Gastrocnemius medialis (tissue), 4 donors: ENCODE measurements at regions not wholly inside any gene's neighbourhood (a gene's known extent, or its start where the extent isn't known, plus 50 kb on each side); places are given as distances from the start of the nearest gene placed in this dataset.

Source experiments
- CTCF ChIP-seq, 5 experiments: fragments of 450-650 bp in 3 of 5; fragments of 200-600 bp in 2 of 5; sonication (generic) in 2 of 5; IDR thresholded peaks in 4 of 5; conservative IDR thresholded peaks in 1 of 5; 1 replicate in 4 of 5; 2 replicates in 1 of 5; pipeline ENCODE4 v1.5.1; 2016 to 2019; ENCODE audit warnings: antibody characterized with exemption in 5 of 5, mild to moderate bottlenecking in 3 of 5, moderate library complexity in 3 of 5
- POLR2A ChIP-seq, 2 donors: fragments of 450-650 bp; IDR thresholded peaks; one replicate each; pipeline ENCODE4 v1.6.1; 2017; ENCODE audit warnings: antibody characterized with exemption in 2 of 2, mild to moderate bottlenecking in 2 of 2, moderate library complexity in 2 of 2

- TF ChIP-seq CTCF (IDR thresholded peaks at IDR 0.05 in 4 of 5, conservative IDR thresholded peaks at IDR 0.05 in 1 of 5) (no peak), POLR2A (IDR thresholded peaks at IDR 0.05) (no peak)
These were observed 548.1 kb downstream of the BRINP3 start for GRCh38 chr1:189929501-189930099.
